ENCODE measurements at regions not wholly inside any gene's neighbourhood (a gene's known extent, or its start where the extent isn't known, plus 50 kb on each side); places are given as distances from the start of the nearest gene placed in this dataset.

GRCh38 chr3:28617821-28618220 is 269.2 kb upstream of the AZI2 start:
- FAIRE-seq (no peak), ATAC-seq (no peak), DNase-seq (ENCODE audit: low read depth, low spot score) (no peak)
- Histone ChIP-seq H3K27me3 (replicated peaks in 1 of 2; ENCODE audit: control insufficient read depth in 2 of 2, insufficient read depth in 2 of 2, low read length in 1 of 2) (no peaks in the 10 kb centered on the region), H4K20me1 (ENCODE audit: control insufficient read depth, insufficient read depth) (no peaks in the 10 kb centered on the region), H3K79me2 (ENCODE audit: control insufficient read depth, insufficient read depth, low read length) (no peaks in the 10 kb centered on the region), H3K27ac (ENCODE audit: control insufficient read depth, insufficient read depth) (no peak overlapping the region), H3K4me1 (ENCODE audit: control insufficient read depth, insufficient read depth, low read length) (no peaks in the 10 kb centered on the region), H3K9me3 (replicated peaks; ENCODE audit: control insufficient read depth, insufficient read depth, low read length) (no peaks in the 10 kb centered on the region), H3K4me3 (no peak overlapping the region), H3K36me3 (ENCODE audit: control insufficient read depth in 2 of 2, insufficient read depth in 2 of 2, low read length in 1 of 2) (no peaks in the 10 kb centered on the region), H3K4me2 (ENCODE audit: control insufficient read depth, insufficient read depth) (no peak overlapping the region), H2AFZ (ENCODE audit: control insufficient read depth, low read depth, low read length) (no peak overlapping the region), H3K9ac (ENCODE audit: control insufficient read depth, insufficient read depth, low read length) (no peak overlapping the region)
- no TSS peak for BruUV-seq (replicated peaks)
- intact Hi-C loops (cut with micrococcal nuclease; ENCODE audit: unreplicated experiment) (no loop called here), in situ Hi-C loops (cut with MboI) (no loop called here)
- ChIA-PET CTCF (interaction anchor here (1.1 to 1.7 kb wide), 2 partner anchors 14 to 50 kb away, joined by 3 read pairs; no protein-coding TSS in a partner anchor), SMC1A (ENCODE audit: uncharacterized antibody, unreplicated experiment) (interaction anchor here (0.7 kb wide), 1 partner anchor 30 kb away, joined by 4 read pairs; no protein-coding TSS in a partner anchor), POLR2A (no interaction called here), RAD21 (ENCODE audit: unreplicated experiment) (no interaction called here)
- 0% methylated on average over 1 of the region's 1 CpG for WGBS (ENCODE audit: insufficient coverage, insufficient replicate concordance, low lambda C conversion rate, missing lambda C conversion rate)
- TF ChIP-seq FOS (IDR thresholded peaks at IDR 0.05; ENCODE audit: borderline replicate concordance, extremely low read depth, insufficient read length) = no peak
- TF ChIP-seq, protein P1, sequence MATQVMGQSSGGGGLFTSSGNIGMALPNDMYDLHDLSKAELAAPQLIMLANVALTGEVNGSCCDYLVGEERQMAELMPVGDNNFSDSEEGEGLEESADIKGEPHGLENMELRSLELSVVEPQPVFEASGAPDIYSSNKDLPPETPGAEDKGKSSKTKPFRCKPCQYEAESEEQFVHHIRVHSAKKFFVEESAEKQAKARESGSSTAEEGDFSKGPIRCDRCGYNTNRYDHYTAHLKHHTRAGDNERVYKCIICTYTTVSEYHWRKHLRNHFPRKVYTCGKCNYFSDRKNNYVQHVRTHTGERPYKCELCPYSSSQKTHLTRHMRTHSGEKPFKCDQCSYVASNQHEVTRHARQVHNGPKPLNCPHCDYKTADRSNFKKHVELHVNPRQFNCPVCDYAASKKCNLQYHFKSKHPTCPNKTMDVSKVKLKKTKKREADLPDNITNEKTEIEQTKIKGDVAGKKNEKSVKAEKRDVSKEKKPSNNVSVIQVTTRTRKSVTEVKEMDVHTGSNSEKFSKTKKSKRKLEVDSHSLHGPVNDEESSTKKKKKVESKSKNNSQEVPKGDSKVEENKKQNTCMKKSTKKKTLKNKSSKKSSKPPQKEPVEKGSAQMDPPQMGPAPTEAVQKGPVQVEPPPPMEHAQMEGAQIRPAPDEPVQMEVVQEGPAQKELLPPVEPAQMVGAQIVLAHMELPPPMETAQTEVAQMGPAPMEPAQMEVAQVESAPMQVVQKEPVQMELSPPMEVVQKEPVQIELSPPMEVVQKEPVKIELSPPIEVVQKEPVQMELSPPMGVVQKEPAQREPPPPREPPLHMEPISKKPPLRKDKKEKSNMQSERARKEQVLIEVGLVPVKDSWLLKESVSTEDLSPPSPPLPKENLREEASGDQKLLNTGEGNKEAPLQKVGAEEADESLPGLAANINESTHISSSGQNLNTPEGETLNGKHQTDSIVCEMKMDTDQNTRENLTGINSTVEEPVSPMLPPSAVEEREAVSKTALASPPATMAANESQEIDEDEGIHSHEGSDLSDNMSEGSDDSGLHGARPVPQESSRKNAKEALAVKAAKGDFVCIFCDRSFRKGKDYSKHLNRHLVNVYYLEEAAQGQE (IDR thresholded peaks at IDR 0.05; ENCODE audit: low read depth, low read length) = no peak
- no peak for TF ChIP-seq IKZF2 (IDR thresholded peaks at IDR 0.05)
- no peak for TF ChIP-seq SREBF1 (IDR thresholded peaks at IDR 0.05; ENCODE audit: low read length)
- TF ChIP-seq USF2 (IDR thresholded peaks at IDR 0.05; ENCODE audit: borderline replicate concordance, low read depth, low read length) = no peak
- TF ChIP-seq, protein P2, sequence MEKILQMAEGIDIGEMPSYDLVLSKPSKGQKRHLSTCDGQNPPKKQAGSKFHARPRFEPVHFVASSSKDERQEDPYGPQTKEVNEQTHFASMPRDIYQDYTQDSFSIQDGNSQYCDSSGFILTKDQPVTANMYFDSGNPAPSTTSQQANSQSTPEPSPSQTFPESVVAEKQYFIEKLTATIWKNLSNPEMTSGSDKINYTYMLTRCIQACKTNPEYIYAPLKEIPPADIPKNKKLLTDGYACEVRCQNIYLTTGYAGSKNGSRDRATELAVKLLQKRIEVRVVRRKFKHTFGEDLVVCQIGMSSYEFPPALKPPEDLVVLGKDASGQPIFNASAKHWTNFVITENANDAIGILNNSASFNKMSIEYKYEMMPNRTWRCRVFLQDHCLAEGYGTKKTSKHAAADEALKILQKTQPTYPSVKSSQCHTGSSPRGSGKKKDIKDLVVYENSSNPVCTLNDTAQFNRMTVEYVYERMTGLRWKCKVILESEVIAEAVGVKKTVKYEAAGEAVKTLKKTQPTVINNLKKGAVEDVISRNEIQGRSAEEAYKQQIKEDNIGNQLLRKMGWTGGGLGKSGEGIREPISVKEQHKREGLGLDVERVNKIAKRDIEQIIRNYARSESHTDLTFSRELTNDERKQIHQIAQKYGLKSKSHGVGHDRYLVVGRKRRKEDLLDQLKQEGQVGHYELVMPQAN (conservative IDR thresholded peaks at IDR 0.05) = no peak
- no peak for TF ChIP-seq GATAD2B (conservative IDR thresholded peaks at IDR 0.05; ENCODE audit: low read depth)
- TF ChIP-seq BACH1 (IDR thresholded peaks at IDR 0.05; ENCODE audit: borderline replicate concordance) = no peak

Measured in GM12878 (cell line).